Islet precursor cell (in vitro differentiated cells): ENCODE measurements at regions not wholly inside any gene's neighbourhood (a gene's known extent, or its start where the extent isn't known, plus 50 kb on each side); places are given as distances from the start of the nearest gene placed in this dataset.
A peak's percentile ranks its signal among the peaks of the same experiment; 100 is the strongest.
"Not testable (repeated sequence)": the region's sequence is repeated elsewhere in the genome, so short reads cannot be mapped to it uniquely, and the experiment has no call there.

ENCODE experiments used
- DNase-seq: peaks from one replicate; pipeline ENCODE4 v3.0.0-alpha.2; 2018

DNA sequence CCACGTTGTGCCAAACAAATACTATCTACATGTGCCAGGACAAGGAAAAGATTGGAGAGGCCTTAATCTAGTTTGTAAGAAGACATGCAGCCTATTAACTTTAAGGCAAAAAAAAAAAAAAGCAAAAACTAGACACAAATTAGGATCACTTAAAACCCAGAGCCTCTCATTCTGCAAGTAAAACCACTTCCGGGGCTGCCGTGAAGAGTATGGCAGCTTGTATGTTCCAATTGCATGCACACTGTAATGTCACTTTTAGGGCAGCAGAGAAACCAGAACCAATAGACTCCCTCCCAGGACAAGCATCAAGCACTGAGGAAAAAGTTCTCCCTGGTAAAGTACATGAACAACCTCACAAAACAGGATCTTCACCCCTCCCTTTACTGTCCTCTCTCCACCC lies 70.6 kb downstream of the RSL24D1 start:
- DNase-seq = no peak

DNA sequence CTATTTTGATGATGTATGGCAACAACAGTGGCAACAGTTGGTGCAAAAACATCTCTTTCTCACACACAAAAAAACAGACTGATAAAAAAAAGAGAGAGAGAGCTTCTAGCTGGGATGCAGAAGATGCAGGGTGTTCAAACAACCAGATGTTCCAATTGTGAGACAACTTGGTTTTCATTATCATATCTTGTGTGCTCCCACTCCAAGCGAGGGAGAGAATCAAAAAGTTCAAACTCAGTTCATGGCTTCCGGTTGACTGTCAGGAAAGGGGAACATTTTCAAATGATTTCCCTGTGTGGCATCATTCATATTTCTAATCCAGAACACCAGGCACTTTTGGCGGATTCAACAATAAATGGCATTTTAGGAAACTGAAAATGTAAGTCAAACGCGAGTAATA lies 72.1 kb downstream of the RSL24D1 start:
- no peak for DNase-seq

DNA sequence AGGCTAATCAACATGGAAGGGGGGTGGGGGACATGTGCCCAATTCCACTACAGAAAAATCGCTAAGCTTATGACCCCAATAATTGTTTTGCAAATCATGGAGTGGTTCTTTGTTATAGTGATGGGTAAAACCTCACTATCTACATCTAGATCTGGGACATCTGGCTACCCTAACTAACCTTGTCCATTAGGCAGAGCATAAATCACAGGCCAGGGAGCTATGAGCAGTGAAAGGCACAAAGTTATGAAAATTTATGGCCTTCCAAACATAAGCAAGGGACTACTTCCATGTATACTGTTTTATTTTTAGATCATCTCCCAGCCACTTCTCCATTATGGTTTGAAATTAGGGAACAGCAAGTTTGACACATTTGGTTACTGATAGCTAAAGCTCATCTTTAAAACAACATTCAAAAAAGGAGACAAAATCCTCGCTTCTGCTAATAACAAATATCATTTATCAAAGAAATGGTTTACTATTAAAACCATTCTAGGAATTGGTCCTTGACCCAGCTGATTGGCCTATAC lies 78.3 kb downstream of the RSL24D1 start:
- no peak for DNase-seq

GRCh38 chr15:55116636-55117035 lies 80.1 kb downstream of the RSL24D1 start:
- no peak for DNase-seq

DNA sequence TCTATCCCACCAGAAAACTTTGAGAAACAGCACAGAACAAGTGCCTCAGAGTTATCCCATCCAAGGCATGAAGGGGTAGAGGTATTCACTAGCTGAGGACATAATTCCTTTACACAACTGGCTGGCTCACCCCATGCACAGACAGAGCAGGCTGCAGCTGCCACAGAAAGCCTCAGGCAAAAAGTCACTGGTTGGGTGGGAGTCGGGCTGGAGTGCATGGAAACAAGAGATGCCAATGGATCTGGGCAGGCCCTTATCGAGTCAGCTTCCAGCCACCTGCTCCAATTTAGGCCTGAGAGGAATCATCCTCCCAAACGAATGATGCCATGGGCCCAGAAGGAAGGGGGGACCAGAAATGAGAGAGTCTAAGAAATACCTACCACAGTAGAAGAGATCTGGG lies 83.0 kb downstream of the RSL24D1 start:
- DNase-seq = no peak

GRCh38 chr15:55112706-55113105 lies 84.0 kb downstream of the RSL24D1 start:
- DNase-seq = no peak

DNA sequence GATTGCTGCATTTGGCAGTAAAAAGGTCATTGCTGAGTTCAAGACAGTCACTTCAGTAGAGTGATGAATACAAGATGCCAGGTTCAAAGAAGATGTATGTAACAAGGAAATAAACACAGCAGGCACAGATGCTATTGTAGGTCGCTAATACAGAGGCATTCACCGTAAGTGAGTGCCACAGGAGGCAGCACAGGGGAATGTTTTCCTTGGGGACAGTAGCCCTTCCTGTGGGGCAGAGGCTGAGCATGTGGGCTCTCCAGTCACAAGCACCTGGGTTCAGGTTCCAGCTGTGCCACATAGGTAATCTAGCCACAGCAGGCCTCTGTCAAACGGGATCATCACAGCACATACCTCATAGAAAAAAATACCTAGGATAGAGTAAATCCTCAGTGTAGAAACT lies 86.3 kb downstream of the RSL24D1 start:
- no peak for DNase-seq

- peak; percentile 80 for DNase-seq
Observed at GRCh38 chr15:55108858-55109518, 87.8 kb downstream of the RSL24D1 start.

GRCh38 chr15:55108448-55108847 lies 88.3 kb downstream of the RSL24D1 start:
- no peak for DNase-seq

DNA sequence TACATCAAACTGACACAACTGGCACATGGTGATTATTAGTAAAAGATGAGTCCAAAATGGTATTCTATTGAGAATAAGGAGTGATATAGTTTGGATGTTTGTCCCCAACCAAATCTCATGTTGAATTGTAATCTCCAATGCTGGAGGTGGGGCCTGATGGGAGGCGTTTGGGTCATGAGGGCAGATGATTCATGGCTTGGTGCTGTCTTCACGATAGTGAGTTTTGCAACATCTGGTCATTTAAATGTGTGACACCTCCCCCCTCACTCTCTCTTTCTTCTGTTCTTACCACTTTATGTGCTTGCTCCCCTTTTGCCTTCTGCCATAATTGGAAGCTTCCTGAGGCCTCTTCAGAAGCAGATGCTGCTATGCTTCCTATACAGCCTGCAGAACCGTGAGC lies 90.6 kb downstream of the RSL24D1 start:
- DNase-seq = no peak

DNA sequence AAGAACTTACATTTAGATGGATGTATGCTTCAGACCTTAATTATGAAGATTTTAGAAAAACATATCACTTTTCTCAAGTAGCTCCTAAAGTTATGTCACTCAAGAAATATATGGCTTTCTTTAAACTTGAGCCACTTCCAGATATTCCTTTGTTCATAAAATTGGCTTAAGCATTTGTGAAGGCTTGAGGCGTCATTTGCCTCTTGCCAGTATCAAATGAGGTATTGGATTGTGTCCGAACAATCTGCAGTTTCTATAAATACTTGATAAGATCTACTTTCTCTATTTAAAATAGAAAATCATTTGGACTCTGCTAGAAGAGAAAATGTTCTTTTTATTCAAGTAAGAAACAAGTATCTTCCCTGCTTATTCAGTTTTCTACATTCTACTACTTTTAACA lies 102.6 kb downstream of the RSL24D1 start:
- no peak for DNase-seq

DNA sequence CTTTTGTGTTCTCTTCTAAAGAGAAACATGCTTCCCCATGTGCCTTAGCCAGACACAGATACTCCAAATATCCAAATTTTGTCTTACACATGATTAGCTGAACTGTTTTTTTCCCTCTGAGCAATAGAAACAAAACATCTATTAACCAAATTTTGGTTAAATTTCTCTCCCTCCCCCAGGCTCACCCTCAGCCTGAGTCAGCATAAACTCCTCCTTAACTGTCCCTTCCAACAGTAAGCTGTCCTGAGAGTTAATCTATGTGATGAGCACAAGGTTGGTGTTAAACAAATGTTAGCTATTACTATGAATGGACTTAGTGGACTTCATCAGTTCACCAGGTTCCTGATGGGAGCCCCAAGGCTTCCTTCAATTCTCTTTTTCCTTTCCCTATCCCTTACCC lies 108.5 kb downstream of the RSL24D1 start:
- DNase-seq = no peak

DNA sequence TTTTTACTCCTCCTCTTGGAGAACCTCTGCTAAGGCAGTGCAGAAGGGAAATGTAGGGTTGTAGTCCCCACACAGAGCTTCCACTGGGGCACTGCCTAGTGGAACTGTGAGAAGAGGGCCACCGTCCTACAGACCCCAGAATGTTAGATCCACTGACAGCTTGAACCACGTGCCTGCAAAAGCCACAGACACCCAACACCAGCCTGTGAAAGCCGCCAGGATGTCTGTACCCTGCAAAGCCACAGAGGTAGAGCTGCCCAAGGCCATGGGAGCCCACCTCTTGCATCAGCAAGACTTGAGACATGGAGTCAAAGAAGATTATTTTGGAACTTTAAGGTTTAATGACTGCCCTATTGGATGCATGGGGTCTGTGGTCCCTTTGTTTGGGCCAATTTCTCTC lies 112.1 kb downstream of the RSL24D1 start:
- no peak for DNase-seq

DNA sequence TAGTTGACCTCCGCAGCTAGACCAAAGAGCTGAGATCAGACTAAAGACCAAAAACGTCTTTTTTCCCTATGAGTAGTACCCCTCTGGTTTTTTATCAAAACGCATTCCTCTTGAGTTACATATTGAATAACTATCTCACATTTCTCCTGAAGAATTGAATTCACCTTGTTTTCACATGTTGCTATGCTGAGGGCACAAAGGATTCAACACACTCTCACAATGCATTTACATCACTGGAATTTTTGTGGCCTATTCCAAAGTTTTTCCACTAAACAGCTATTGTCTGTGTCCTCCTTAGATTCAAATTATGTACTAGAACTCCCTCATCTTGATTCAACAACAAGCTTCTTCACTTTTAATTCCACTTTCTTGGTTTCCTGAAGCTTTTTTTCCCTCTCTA lies 112.5 kb downstream of the RSL24D1 start:
- DNase-seq = no peak

DNA sequence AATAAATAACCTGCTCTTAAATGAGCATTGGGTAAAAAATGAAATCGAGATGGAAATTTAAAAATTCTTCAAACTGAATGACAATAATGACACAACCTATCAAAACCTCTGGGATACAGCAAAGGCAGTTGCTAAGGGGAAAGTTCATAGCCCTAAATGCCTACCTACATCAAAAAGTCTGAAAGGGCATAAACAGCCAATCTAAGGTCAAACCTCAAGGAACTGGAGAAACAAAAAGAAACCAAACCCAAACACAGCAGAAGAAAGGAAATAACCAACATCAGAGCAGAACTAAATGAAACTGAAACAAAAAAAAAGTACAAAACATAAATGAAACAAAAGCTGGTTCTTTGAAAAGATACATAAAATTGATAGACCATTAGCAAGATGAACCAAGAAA lies 119.7 kb downstream of the RSL24D1 start:
- DNase-seq = not testable (repeated sequence)

GRCh38 chr15:55074431-55074830 lies 122.3 kb downstream of the RSL24D1 start:
- DNase-seq = no peak

- DNase-seq = not testable (repeated sequence)
Observed at GRCh38 chr15:55063970-55064369, 132.8 kb downstream of the RSL24D1 start.

DNA sequence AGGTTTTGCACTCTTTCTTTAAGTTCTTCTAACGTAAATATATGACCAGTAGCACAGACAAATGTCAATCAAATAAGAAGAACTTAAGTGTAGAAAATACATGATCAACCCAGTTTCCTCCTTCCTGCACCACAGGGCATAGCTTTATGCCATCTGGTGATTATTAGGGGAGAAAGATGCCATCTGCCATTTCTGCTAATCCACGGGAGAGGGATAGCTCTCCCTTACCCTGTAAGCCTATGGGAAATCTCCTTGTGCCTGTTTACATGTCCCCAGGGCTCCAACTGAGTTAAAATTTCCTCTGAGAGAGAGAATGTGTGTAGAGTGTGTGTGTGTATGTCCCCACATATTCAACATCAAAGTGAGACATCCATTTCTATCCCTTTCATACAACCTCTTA lies 135.9 kb downstream of the RSL24D1 start:
- DNase-seq = no peak

GRCh38 chr15:55056500-55056899 lies 140.2 kb downstream of the RSL24D1 start:
- DNase-seq = no peak

DNA sequence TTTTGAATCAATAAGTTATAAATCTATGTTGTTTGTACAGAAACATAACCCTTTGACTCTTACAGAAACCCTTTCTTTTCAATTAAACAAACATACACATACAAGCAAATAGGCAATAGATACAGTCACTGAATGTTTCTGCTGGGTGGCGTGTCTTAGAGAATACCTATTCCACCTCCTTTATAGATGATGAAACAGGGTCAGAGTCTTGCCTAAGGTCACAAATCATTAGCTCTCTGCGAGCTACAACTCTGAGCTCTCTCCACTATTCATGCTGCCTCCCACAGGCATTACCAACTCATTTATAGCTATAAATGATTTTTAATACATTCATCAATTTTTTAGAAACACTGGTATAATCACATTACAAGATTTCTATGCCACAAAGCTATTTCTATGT lies 152.6 kb downstream of the RSL24D1 start:
- no peak for DNase-seq

DNA sequence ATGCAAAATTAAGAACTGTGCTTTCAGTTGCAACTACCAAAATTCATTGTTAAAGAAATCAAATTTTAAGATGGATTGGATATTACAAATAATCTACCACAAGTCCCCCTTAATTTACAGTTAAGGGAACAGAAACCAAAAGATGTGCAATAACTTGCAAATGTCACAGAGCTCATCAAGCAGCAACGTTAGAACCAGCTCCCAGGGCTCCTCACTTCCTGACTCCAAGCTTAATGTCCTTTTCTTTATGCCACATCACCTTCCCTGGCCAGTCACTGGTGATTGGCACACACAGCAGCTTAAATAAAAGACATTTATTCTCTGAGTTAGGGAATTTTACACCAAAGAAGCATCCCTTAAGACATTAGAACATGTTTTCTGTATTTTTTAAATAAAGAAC lies 159.7 kb downstream of the RSL24D1 start:
- DNase-seq = no peak

DNA sequence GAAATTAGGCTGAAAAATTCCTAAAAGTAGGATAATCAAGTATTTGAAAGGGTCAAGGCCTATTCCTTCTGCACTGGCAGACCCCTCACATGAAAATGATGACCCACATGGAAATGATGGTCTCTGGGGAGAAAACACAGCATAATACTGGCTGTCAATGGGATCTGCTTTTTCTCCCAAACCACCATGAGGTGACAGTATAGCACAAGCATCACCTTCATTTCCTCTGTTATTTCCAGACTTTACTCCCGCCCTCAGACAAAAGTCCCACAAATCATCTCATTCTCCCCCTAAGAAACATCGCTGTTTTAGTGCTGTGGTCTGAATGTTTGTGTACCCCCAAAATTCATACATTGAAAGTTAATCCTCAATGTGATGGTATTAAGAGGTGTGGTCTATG lies 161.0 kb downstream of the RSL24D1 start:
- no peak for DNase-seq

- DNase-seq = no peak
Observed at GRCh38 chr15:55033574-55033973, 163.2 kb downstream of the RSL24D1 start.

DNA sequence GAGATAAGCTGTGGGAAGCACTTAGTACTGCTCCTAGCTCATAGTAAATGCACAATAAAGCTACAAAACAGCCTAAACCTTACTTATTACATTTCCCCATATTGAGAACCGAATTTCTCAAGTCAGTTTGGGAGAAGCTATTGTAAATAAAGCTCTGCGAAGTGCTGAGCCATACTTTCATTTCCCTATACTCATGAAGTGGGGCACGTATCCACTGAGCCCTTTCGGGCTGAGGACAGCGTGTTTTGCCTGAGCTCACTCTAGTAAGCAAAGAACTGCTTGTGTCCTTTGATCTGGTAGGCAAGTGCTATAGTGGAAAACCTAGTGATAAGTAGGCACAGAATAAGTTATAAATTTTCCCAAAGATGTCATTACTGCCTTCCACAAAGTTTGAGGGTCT lies 165.0 kb downstream of the RSL24D1 start:
- DNase-seq = no peak

GRCh38 chr15:55026381-55026780 lies 170.4 kb downstream of the RSL24D1 start:
- no peak for DNase-seq
